PC-3 (cell line): ENCODE measurements at regions not wholly inside any gene's neighbourhood (a gene's known extent, or its start where the extent isn't known, plus 50 kb on each side); places are given as distances from the start of the nearest gene placed in this dataset.
"Not testable (repeated sequence)": the region's sequence is repeated elsewhere in the genome, so short reads cannot be mapped to it uniquely, and the experiment has no call there.

Experiments
- CTCF ChIP-seq: fragments of 300-600 bp; sonication (generic); conservative IDR thresholded peaks from 2 replicates; pipeline ENCODE4 v1.5.1; 2017; ENCODE audit warnings: antibody characterized with exemption, low read depth, mild to moderate bottlenecking, low read length
- EZH2 ChIP-seq: fragments of 300-600 bp; sonication (generic); IDR thresholded peaks from one replicate; pipeline ENCODE4 v1.6.1; 2017; ENCODE audit warnings: antibody characterized with exemption, mild to moderate bottlenecking, low read length; ENCODE audit not compliant: unreplicated experiment
- EZH2phosphoT487 ChIP-seq: fragments of 300-600 bp; sonication (generic); IDR thresholded peaks from 2 replicates; pipeline ENCODE4 v1.6.1; 2018; ENCODE audit warnings: mild to moderate bottlenecking, antibody characterized with exemption, low read length, borderline replicate concordance

GRCh38 chr21:28031066-28031465, 961.6 kb downstream of the LTN1 start:
- TF ChIP-seq CTCF, EZH2, EZH2phosphoT487: not testable (repeated sequence)
